SU-DHL-6 (cell line): ENCODE measurements at regions not wholly inside any gene's neighbourhood (a gene's known extent, or its start where the extent isn't known, plus 50 kb on each side); places are given as distances from the start of the nearest gene placed in this dataset.

ENCODE experiments used
- H2AFZ ChIP-seq: fragments of 200-600 bp; sonication (generic); 2 replicates; pipeline ENCODE4 v1.6.1; 2014; ENCODE audit warnings: low read depth, mild to moderate bottlenecking, moderate library complexity, mixed read lengths, antibody characterized with exemption, low read length; ENCODE audit not compliant: severe bottlenecking
- H3F3A ChIP-seq: fragments of 200-600 bp; shearing (Covaris generic); 2 replicates; pipeline ENCODE4 v1.6.0; 2016; ENCODE audit warnings: antibody characterized with exemption, mild to moderate bottlenecking; ENCODE audit not compliant: insufficient read depth
- H3K27ac ChIP-seq: fragments of 200-600 bp; sonication (generic); 2 replicates; pipeline ENCODE4 v1.5.1; 2016; ENCODE audit warnings: low read depth, mild to moderate bottlenecking, low read length, moderate library complexity, mixed read lengths
- H3K27me3 ChIP-seq: fragments of 200-600 bp; sonication (generic), shearing (Covaris generic); 2 replicates; pipeline ENCODE4 v1.6.0; 2014; ENCODE audit warnings: mild to moderate bottlenecking, low read length
- H3K36me3 ChIP-seq: fragments of 200-600 bp; sonication (generic); 2 replicates; pipeline ENCODE4 v1.6.1; 2014; ENCODE audit warnings: mild to moderate bottlenecking, low read length, mixed read lengths
- H3K4me2 ChIP-seq: fragments of 300-600, 200-600 bp; shearing (Covaris generic), sonication (generic); 2 replicates; pipeline ENCODE4 v1.6.0; 2014; ENCODE audit warnings: low read length, low read depth, mild to moderate bottlenecking; ENCODE audit not compliant: poor library complexity, severe bottlenecking
- H3K4me3 ChIP-seq: fragments of 200-600 bp; sonication (generic); 2 replicates; pipeline ENCODE4 v1.5.1; 2014; ENCODE audit warnings: antibody characterized with exemption, low read length, mild to moderate bottlenecking, mixed read lengths; ENCODE audit not compliant: insufficient read depth, poor library complexity, severe bottlenecking
- H3K79me2 ChIP-seq: fragments of 200-600 bp; sonication (generic); 2 replicates; pipeline ENCODE4 v1.6.1; 2014; ENCODE audit warnings: mild to moderate bottlenecking, low read length, moderate library complexity; ENCODE audit not compliant: insufficient read depth
- H3K9ac ChIP-seq: fragments of 200-600 bp; sonication (generic); 2 replicates; pipeline ENCODE4 v1.7.0; 2014; ENCODE audit warnings: mild to moderate bottlenecking, low read length
- H3K9me2 ChIP-seq: fragments of 200-600 bp; sonication (generic); replicated peaks from 2 replicates; pipeline ENCODE4 v1.6.1; 2014; ENCODE audit warnings: low read length; ENCODE audit not compliant: insufficient read depth
- H3K9me3 ChIP-seq: fragments of 200-600 bp; sonication (generic); 2 replicates; pipeline ENCODE4 v1.6.1; 2014; ENCODE audit warnings: low read length, mixed read lengths; ENCODE audit not compliant: insufficient read depth
- H4K20me1 ChIP-seq: fragments of 200-600 bp; sonication (generic); 2 replicates; pipeline ENCODE4 v1.6.1; 2014; ENCODE audit warnings: low read depth, mild to moderate bottlenecking, antibody characterized with exemption, low read length, moderate library complexity, mixed read lengths
- CTCF ChIP-seq: fragments of 200-600 bp; sonication (generic); IDR thresholded peaks from one replicate; pipeline ENCODE4 v1.5.1; 2017; ENCODE audit warnings: antibody characterized with exemption, mild to moderate bottlenecking, low read length, moderate library complexity; ENCODE audit not compliant: insufficient read depth, poor library complexity, severe bottlenecking
- EZH2phosphoT487 ChIP-seq: fragments of 200-600 bp; sonication (generic), shearing (Covaris generic); conservative IDR thresholded peaks from 2 replicates; pipeline ENCODE4 v1.6.1; 2018; ENCODE audit warnings: mild to moderate bottlenecking, antibody characterized with exemption, low read length, moderate library complexity, mixed read lengths

- H3K9me2 ChIP-seq, result no peaks in the 10 kb centered on the region
- no peaks in the 10 kb centered on the region for H3F3A ChIP-seq
- H4K20me1 ChIP-seq, result no peaks in the 10 kb centered on the region
- no peaks in the 10 kb centered on the region for H3K27me3 ChIP-seq
- no peak overlapping the region for H2AFZ ChIP-seq
- H3K9ac ChIP-seq, result no peak overlapping the region
- H3K27ac ChIP-seq, result no peak overlapping the region
- H3K79me2 ChIP-seq, result no peaks in the 10 kb centered on the region
- no peak overlapping the region for H3K4me2 ChIP-seq
- no peaks in the 10 kb centered on the region for H3K9me3 ChIP-seq
- TF ChIP-seq EZH2phosphoT487 (no peak), CTCF (no peak)
- no peaks in the 10 kb centered on the region for H3K36me3 ChIP-seq
- H3K4me3 ChIP-seq, result no peak overlapping the region
These were observed 63.6 kb upstream of the ETV3 start for GRCh38 chr1:157201767-157202166.

- Histone ChIP-seq H3K9ac (no peak overlapping the region), H2AFZ (no peak overlapping the region), H4K20me1 (no peaks in the 10 kb centered on the region), H3K36me3 (no peaks in the 10 kb centered on the region), H3K27me3 (no peaks in the 10 kb centered on the region), H3K4me2 (no peak overlapping the region), H3K9me2 (no peaks in the 10 kb centered on the region), H3K79me2 (no peaks in the 10 kb centered on the region), H3F3A (no peaks in the 10 kb centered on the region), H3K9me3 (no peaks in the 10 kb centered on the region), H3K4me3 (no peak overlapping the region), H3K27ac (no peak overlapping the region)
- no peak for TF ChIP-seq CTCF
- TF ChIP-seq EZH2phosphoT487, result no peak
These were observed 62.3 kb upstream of the ETV3 start for GRCh38 chr1:157200451-157200850.

GRCh38 chr1:157199421-157199755 lies 61.2 kb upstream of the ETV3 start:
- Histone ChIP-seq H3K4me3 (no peak overlapping the region), H3K79me2 (no peaks in the 10 kb centered on the region), H2AFZ (no peak overlapping the region), H3K9me2 (no peaks in the 10 kb centered on the region), H3K4me2 (no peak overlapping the region), H3K36me3 (no peaks in the 10 kb centered on the region), H3K27ac (no peak overlapping the region), H3K9me3 (no peaks in the 10 kb centered on the region), H3F3A (no peaks in the 10 kb centered on the region), H3K9ac (no peak overlapping the region), H4K20me1 (no peaks in the 10 kb centered on the region), H3K27me3 (no peaks in the 10 kb centered on the region)
- TF ChIP-seq EZH2phosphoT487 (no peak), CTCF (no peak)
